GM12872 (cell line): ENCODE measurements at regions not wholly inside any gene's neighbourhood (a gene's known extent, or its start where the extent isn't known, plus 50 kb on each side); places are given as distances from the start of the nearest gene placed in this dataset.

ENCODE experiments used
- TF ChIP-seq, protein P1 (sequence below): IDR thresholded peaks from 3 replicates; pipeline ENCODE4 v1.5.1; 2011; ENCODE audit warnings: low read depth, mild to moderate bottlenecking, low read length, moderate library complexity; ENCODE audit not compliant: insufficient read depth

DNA sequence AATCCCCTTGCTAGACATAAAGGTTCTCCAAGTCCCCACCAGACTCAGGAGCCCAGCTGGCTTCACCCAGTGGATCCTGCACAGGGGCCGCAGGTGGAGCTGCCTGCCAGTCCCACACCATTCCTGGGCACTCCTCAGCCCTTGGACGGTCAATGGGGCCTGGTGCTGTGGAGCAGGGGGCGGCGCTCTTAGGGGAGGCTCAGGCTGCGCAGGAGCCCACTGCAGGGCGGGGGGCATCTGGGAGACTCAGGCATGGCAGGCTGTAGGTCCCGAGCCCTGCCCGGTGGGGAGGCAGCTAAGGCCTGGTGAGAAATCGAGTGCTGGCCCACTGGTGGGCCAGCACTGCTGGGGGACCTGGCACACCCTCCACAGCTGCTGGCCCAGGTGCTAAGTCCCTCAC, 75.1 kb upstream of the TBC1D5 start:
- TF ChIP-seq, protein P1, sequence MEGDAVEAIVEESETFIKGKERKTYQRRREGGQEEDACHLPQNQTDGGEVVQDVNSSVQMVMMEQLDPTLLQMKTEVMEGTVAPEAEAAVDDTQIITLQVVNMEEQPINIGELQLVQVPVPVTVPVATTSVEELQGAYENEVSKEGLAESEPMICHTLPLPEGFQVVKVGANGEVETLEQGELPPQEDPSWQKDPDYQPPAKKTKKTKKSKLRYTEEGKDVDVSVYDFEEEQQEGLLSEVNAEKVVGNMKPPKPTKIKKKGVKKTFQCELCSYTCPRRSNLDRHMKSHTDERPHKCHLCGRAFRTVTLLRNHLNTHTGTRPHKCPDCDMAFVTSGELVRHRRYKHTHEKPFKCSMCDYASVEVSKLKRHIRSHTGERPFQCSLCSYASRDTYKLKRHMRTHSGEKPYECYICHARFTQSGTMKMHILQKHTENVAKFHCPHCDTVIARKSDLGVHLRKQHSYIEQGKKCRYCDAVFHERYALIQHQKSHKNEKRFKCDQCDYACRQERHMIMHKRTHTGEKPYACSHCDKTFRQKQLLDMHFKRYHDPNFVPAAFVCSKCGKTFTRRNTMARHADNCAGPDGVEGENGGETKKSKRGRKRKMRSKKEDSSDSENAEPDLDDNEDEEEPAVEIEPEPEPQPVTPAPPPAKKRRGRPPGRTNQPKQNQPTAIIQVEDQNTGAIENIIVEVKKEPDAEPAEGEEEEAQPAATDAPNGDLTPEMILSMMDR: no peak

- TF ChIP-seq, protein P1: no peak
These were observed 69.2 kb upstream of the TBC1D5 start for GRCh38 chr3:17811646-17812045.

GRCh38 chr3:17810759-17811158, 68.3 kb upstream of the TBC1D5 start:
- TF ChIP-seq, protein P1: peak; percentile 29; the same call in 2 of the 3 replicates

- TF ChIP-seq, protein P1: no peak
These were observed 66.6 kb upstream of the TBC1D5 start for GRCh38 chr3:17808994-17809393.

GRCh38 chr3:17806876-17807275, 64.4 kb upstream of the TBC1D5 start:
- TF ChIP-seq, protein P1: no peak

- TF ChIP-seq, protein P1: no peak
These were observed 63.8 kb upstream of the TBC1D5 start for GRCh38 chr3:17806201-17806600.

DNA sequence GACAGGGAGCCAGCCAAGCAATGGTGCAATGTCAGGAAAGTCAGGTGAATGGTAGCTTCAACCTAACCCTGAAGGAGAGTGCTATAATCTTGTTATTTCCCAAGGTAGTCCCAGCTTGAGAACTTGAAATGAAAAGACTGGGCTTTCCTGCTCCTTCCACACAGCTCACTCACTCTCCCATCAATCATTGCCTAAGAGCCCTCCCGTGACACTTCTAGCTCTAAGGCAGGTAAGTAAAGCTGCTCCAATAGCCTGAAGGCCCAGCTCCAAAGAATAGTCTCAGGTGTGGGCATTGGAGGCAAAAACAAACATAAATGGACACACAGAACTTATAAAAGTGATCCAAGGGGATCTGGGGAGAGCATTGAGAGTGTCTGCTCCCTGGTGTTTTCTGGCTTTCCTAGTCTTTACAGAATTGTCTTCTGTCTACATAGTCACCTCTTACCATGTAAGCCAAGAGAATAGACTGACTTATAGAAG, 63.1 kb upstream of the TBC1D5 start:
- TF ChIP-seq, protein P1: no peak
